ENCODE measurements at regions not wholly inside any gene's neighbourhood (a gene's known extent, or its start where the extent isn't known, plus 50 kb on each side); places are given as distances from the start of the nearest gene placed in this dataset.

DNA sequence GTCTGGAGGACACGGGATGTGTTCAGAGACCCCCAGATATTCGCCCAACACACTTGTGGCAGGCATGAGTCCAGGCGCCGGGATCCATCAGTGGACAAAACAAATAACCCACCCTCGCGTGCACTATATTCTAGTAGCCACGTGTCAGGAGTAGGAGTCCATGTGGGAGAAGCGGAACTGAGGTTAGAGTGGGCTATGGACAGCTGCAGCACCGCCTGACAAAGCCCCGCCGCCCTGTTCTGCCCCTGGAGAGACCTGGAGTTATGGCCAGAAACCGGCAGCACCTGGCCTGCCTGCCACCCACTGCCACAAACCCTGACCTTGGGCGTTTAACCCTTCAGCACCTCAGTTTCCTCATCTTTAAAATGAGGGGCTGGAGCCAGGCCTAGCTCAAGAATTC lies 181.0 kb upstream of the RNF32 start:
- no peak overlapping the region for H3K27ac ChIP-seq
- TF ChIP-seq CTCF (conservative IDR thresholded peaks at IDR 0.05) (no peak), ZFX (IDR thresholded peaks at IDR 0.05) (no peak)

DNA sequence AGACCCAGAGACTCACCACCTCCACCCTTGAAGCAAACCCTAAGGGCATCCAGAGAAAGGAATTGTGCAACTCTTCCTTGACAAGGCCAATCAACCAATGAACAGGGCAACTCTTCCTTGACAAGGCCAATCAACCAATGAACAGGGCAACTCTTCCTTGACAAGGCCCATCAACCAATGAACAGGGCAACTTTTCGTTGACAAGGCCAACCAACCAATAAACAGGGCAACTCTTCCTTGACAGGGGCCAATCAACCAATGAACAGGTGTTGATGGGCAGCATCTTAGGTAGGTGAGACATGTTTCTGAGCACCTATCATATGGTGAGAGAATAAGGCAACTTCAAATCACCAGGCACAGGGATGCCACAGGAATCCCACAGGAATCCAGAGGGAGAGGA lies 181.5 kb upstream of the RNF32 start:
- TF ChIP-seq CTCF (conservative IDR thresholded peaks at IDR 0.05) = no peak
- no peak for TF ChIP-seq ZFX (IDR thresholded peaks at IDR 0.05)
- H3K27ac ChIP-seq = no peak overlapping the region

DNA sequence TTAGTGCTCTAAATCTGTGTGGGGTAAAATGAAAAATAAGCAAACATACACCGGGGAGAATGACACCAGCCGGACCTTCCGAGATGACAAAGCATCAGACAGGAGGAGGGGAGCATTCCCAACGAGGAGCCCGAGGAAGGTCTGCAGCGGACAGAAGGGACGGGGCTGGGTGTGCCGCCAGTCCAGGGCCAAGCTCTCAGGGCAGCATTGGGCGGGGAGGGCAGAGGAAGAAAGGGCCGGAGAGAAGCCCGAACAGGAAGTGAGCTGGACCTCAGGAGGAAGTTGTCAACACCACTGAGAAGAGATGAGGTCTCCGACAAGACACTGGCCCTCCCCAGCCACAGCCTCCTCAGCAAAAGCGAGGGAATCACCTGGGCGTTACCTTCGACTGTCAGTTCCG lies 182.6 kb upstream of the RNF32 start:
- no peak overlapping the region for H3K27ac ChIP-seq
- TF ChIP-seq ZFX (IDR thresholded peaks at IDR 0.05) (no peak), CTCF (conservative IDR thresholded peaks at IDR 0.05) (no peak)

DNA sequence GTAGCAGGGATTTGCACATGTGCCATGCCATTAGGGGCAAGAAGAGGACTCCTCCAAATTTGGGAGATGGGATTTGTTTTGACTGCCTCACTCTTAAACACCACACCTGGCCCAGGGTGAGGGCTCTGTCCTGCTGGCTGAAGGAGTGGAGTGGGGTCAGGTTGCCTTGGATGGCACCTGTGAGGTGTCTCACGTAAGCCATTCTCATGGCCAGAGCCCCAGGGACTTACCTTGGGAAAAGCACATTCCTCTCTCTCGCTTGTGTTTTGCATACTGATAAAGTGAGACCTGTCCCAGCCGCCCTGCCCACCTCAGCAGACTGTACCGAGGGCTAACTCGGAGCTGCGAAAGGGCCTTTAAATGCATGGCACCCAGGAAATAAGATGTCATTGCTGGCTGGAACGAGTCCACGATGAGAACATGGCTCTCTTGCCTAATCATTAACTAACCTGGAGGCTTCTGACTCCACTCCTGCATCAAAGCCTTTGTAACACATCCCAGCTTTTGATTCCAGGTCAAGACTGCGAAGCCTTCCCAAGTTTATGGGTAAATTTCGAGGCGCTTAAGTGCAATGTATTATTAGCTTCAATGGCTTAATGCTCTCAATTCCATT lies 184.0 kb upstream of the RNF32 start:
- H3K27ac ChIP-seq = no peak overlapping the region
- TF ChIP-seq CTCF (conservative IDR thresholded peaks at IDR 0.05) = no peak
- TF ChIP-seq ZFX (IDR thresholded peaks at IDR 0.05) = no peak

DNA sequence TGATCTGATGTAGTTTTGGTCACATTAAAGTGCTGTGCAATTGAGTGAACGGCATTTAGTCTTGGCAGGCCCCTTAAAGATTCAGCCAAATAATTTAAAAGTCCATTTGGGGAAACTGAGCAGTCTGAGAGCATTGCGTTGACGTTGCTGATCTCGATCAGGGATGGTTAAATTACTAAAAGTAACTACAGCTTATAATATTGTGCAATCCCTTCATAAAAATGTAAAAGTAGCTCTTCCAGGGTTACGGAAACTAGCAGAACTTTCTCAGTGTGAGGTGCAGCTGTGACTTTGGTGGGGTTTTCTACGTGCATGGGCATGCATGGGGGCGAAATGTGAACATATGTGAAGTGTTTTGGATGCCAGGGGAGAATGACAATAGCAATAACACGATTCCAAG lies 184.5 kb upstream of the RNF32 start:
- TF ChIP-seq ZFX (IDR thresholded peaks at IDR 0.05) (no peak), CTCF (conservative IDR thresholded peaks at IDR 0.05) (no peak)
- H3K27ac ChIP-seq = no peak overlapping the region

GRCh38 chr7:156450473-156450872 lies 190.1 kb upstream of the RNF32 start:
- TF ChIP-seq ZFX (IDR thresholded peaks at IDR 0.05) = no peak
- TF ChIP-seq CTCF (conservative IDR thresholded peaks at IDR 0.05) = no peak
- no peak overlapping the region for H3K27ac ChIP-seq

- TF ChIP-seq CTCF (conservative IDR thresholded peaks at IDR 0.05) (no peak), ZFX (IDR thresholded peaks at IDR 0.05) (no peak)
- H3K27ac ChIP-seq = no peak overlapping the region
Measured at GRCh38 chr7:156448918-156449317, 191.7 kb upstream of the RNF32 start.

Measured in C4-2B (cell line).